ENCODE measurements at regions not wholly inside any gene's neighbourhood (a gene's known extent, or its start where the extent isn't known, plus 50 kb on each side); places are given as distances from the start of the nearest gene placed in this dataset.

GRCh38 chr14:85958069-85958468 lies 428.1 kb downstream of the FLRT2 start:
- no peaks in the 10 kb centered on the region for H3K36me3 Mint-ChIP-seq (ENCODE audit: low read depth)
- no peak overlapping the region for H3K9ac ChIP-seq (ENCODE audit: extremely low read depth, low read length, poor library complexity, severe bottlenecking)
- peaks cover 9% of the 10 kb centered on the region for H3K4me1 Mint-ChIP-seq
- no peak overlapping the region for H3K4me3 ChIP-seq (ENCODE audit: low read length)
- no peaks in the 10 kb centered on the region for H3K9me3 ChIP-seq (ENCODE audit: control insufficient read depth, low read length)
- H3K9me3 Mint-ChIP-seq: no peaks in the 10 kb centered on the region
- 72 to 100% methylated on average over 1 of the region's 1 CpG for WGBS, 2 experiments (ENCODE audit: insufficient coverage in 1 of 2, insufficient read length in 1 of 2)
- H3K36me3 ChIP-seq (ENCODE audit: control insufficient read depth, insufficient read depth, low read length): no peaks in the 10 kb centered on the region
- H3K4me3 Mint-ChIP-seq: no peak overlapping the region
- H3K4me1 ChIP-seq (ENCODE audit: control insufficient read depth, insufficient read depth, low read length): peaks cover 4% of the 10 kb centered on the region
- H3K27ac Mint-ChIP-seq: no peak overlapping the region
- no peak for DNase-seq
- no peaks in the 10 kb centered on the region for H3K27me3 ChIP-seq (ENCODE audit: control insufficient read depth, insufficient read depth, low read length, poor library complexity, severe bottlenecking)
- H3K27me3 Mint-ChIP-seq (ENCODE audit: insufficient read depth): no peaks in the 10 kb centered on the region
- no peak overlapping the region for H3K27ac ChIP-seq (ENCODE audit: low read depth, low read length)
- peak; percentile 58 for TF ChIP-seq CTCF (conservative IDR thresholded peaks at IDR 0.05)

- no peak for DNase-seq
- 59% methylated on average over 3 of the region's 3 CpGs; no CpG with 5 or more reads in 1 of the 2 experiments for WGBS, 2 experiments (ENCODE audit: insufficient coverage in 1 of 2, insufficient read length in 1 of 2)
- no peak overlapping the region for H3K4me3 Mint-ChIP-seq
- no peak overlapping the region for H3K27ac Mint-ChIP-seq
- Histone ChIP-seq H3K9ac (ENCODE audit: extremely low read depth, low read length, poor library complexity, severe bottlenecking) (no peak overlapping the region), H3K36me3 (ENCODE audit: control insufficient read depth, insufficient read depth, low read length) (no peaks in the 10 kb centered on the region), H3K4me3 (ENCODE audit: low read length) (no peak overlapping the region), H3K27me3 (ENCODE audit: control insufficient read depth, insufficient read depth, low read length, poor library complexity, severe bottlenecking) (no peaks in the 10 kb centered on the region), H3K27ac (ENCODE audit: low read depth, low read length) (no peak overlapping the region), H3K9me3 (ENCODE audit: control insufficient read depth, low read length) (no peaks in the 10 kb centered on the region), H3K4me1 (ENCODE audit: control insufficient read depth, insufficient read depth, low read length) (no peaks in the 10 kb centered on the region)
- no peak for TF ChIP-seq CTCF (conservative IDR thresholded peaks at IDR 0.05)
- no peaks in the 10 kb centered on the region for H3K36me3 Mint-ChIP-seq (ENCODE audit: low read depth)
- H3K9me3 Mint-ChIP-seq: no peaks in the 10 kb centered on the region
- H3K27me3 Mint-ChIP-seq (ENCODE audit: insufficient read depth): no peaks in the 10 kb centered on the region
- H3K4me1 Mint-ChIP-seq: peaks cover 2% of the 10 kb centered on the region
Measured at GRCh38 chr14:85953265-85953664, 423.3 kb downstream of the FLRT2 start.

GRCh38 chr14:85948153-85948552 lies 418.2 kb downstream of the FLRT2 start:
- Mint-ChIP-seq H3K4me3 (no peak overlapping the region), H3K4me1 (no peaks in the 10 kb centered on the region), H3K9me3 (no peaks in the 10 kb centered on the region), H3K36me3 (ENCODE audit: low read depth) (no peaks in the 10 kb centered on the region), H3K27ac (no peak overlapping the region), H3K27me3 (ENCODE audit: insufficient read depth) (no peaks in the 10 kb centered on the region)
- Histone ChIP-seq H3K9me3 (ENCODE audit: control insufficient read depth, low read length) (no peaks in the 10 kb centered on the region), H3K4me1 (ENCODE audit: control insufficient read depth, insufficient read depth, low read length) (no peaks in the 10 kb centered on the region), H3K9ac (ENCODE audit: extremely low read depth, low read length, poor library complexity, severe bottlenecking) (no peak overlapping the region), H3K36me3 (ENCODE audit: control insufficient read depth, insufficient read depth, low read length) (no peaks in the 10 kb centered on the region), H3K27ac (ENCODE audit: low read depth, low read length) (no peak overlapping the region), H3K4me3 (ENCODE audit: low read length) (no peak overlapping the region), H3K27me3 (ENCODE audit: control insufficient read depth, insufficient read depth, low read length, poor library complexity, severe bottlenecking) (no peaks in the 10 kb centered on the region)
- no peak for TF ChIP-seq CTCF (conservative IDR thresholded peaks at IDR 0.05)
- WGBS, 2 experiments (ENCODE audit: insufficient coverage in 1 of 2, insufficient read length in 1 of 2): 87 to 93% methylated on average over 3 to 4 of the region's 4 CpGs
- DNase-seq: no peak

Data from endodermal cell (in vitro differentiated cells).